GM13977 (cell line): ENCODE measurements at regions not wholly inside any gene's neighbourhood (a gene's known extent, or its start where the extent isn't known, plus 50 kb on each side); places are given as distances from the start of the nearest gene placed in this dataset.

ENCODE experiments used
- DNase-seq: peaks from one replicate; pipeline ENCODE4 v3.0.0; 2012; ENCODE audit warnings: low spot score
- CTCF ChIP-seq: IDR thresholded peaks from 2 replicates; pipeline ENCODE4 v1.5.1; 2012; ENCODE audit warnings: mild to moderate bottlenecking, control low read depth; ENCODE audit not compliant: insufficient read depth; ENCODE audit errors: extremely low read depth, missing control alignments
- in situ Hi-C: fragments of 300-500 bp; cut with MboI; formaldehyde crosslinking; loops from one replicate; pipeline ENCODE4 v1.12.0; 2022; ENCODE audit warnings: low sequenced_read_pairs, low pct_unique_long_range_greater_than_20kb, mixed read lengths, inconsistent platforms; ENCODE audit not compliant: unreplicated experiment

GRCh38 chr2:30349691-30350090 lies 97.4 kb upstream of the LCLAT1 start:
- no peak for TF ChIP-seq CTCF
- in situ Hi-C loops, result no loop called here
- no peak for DNase-seq

- TF ChIP-seq CTCF, result no peak
- no peak for DNase-seq
- in situ Hi-C loops, result no loop called here
Measured at GRCh38 chr2:30351116-30351515, 95.9 kb upstream of the LCLAT1 start.

- TF ChIP-seq CTCF, result no peak
- DNase-seq, result no peak
- in situ Hi-C loops, result no loop called here
Measured at GRCh38 chr2:30351949-30352348, 95.1 kb upstream of the LCLAT1 start.

GRCh38 chr2:30354150-30354549 lies 92.9 kb upstream of the LCLAT1 start:
- no peak for DNase-seq
- in situ Hi-C loops, result no loop called here
- TF ChIP-seq CTCF, result no peak

- TF ChIP-seq CTCF, result no peak
- no peak for DNase-seq
- in situ Hi-C loops, result no loop called here
Measured at GRCh38 chr2:30354621-30355020, 92.4 kb upstream of the LCLAT1 start.

- TF ChIP-seq CTCF, result no peak
- in situ Hi-C loops, result no loop called here
- no peak for DNase-seq
Measured at GRCh38 chr2:30355306-30355705, 91.7 kb upstream of the LCLAT1 start.

GRCh38 chr2:30356071-30356470 lies 91.0 kb upstream of the LCLAT1 start:
- in situ Hi-C loops, result no loop called here
- DNase-seq, result no peak
- TF ChIP-seq CTCF, result no peak
